ENCODE measurements at regions not wholly inside any gene's neighbourhood (a gene's known extent, or its start where the extent isn't known, plus 50 kb on each side); places are given as distances from the start of the nearest gene placed in this dataset.

- TF ChIP-seq CTCF (conservative IDR thresholded peaks at IDR 0.05; ENCODE audit: low read depth, low read length): no peak
- no peak for DNase-seq (ENCODE audit: low read depth)
Measured at GRCh38 chr2:48900321-48901014, 144.9 kb upstream of the LHCGR start.

GRCh38 chr2:48896870-48897269 lies 141.3 kb upstream of the LHCGR start:
- DNase-seq (ENCODE audit: low read depth): no peak
- no peak overlapping the region for H3K4me3 ChIP-seq (ENCODE audit: low read length)
- no peak for TF ChIP-seq CTCF (conservative IDR thresholded peaks at IDR 0.05; ENCODE audit: low read depth, low read length)

More at GRCh38 chr2:48900321-48901014, 144.9 kb upstream of the LHCGR start:
- no peak overlapping the region for H3K4me3 ChIP-seq (ENCODE audit: low read length)

GRCh38 chr2:48890454-48891131 lies 135.1 kb upstream of the LHCGR start:
- DNase-seq (ENCODE audit: low read depth): no peak
- TF ChIP-seq CTCF (conservative IDR thresholded peaks at IDR 0.05; ENCODE audit: low read depth, low read length): no peak
- no peak overlapping the region for H3K4me3 ChIP-seq (ENCODE audit: low read length)

- DNase-seq (ENCODE audit: low read depth): no peak
- TF ChIP-seq CTCF (conservative IDR thresholded peaks at IDR 0.05; ENCODE audit: low read depth, low read length): no peak
- no peak overlapping the region for H3K4me3 ChIP-seq (ENCODE audit: low read length)
Measured at GRCh38 chr2:48888066-48888465, 132.5 kb upstream of the LHCGR start.

- TF ChIP-seq CTCF (conservative IDR thresholded peaks at IDR 0.05; ENCODE audit: low read depth, low read length): no peak
- no peak for DNase-seq (ENCODE audit: low read depth)
- no peak overlapping the region for H3K4me3 ChIP-seq (ENCODE audit: low read length)
Measured at GRCh38 chr2:48886919-48887318, 131.4 kb upstream of the LHCGR start.

- TF ChIP-seq CTCF (conservative IDR thresholded peaks at IDR 0.05; ENCODE audit: low read depth, low read length): no peak
- DNase-seq (ENCODE audit: low read depth): no peak
- H3K4me3 ChIP-seq (ENCODE audit: low read length): no peak overlapping the region
Measured at GRCh38 chr2:48885841-48886240, 130.3 kb upstream of the LHCGR start.

GRCh38 chr2:48883661-48884060 lies 128.1 kb upstream of the LHCGR start:
- TF ChIP-seq CTCF (conservative IDR thresholded peaks at IDR 0.05; ENCODE audit: low read depth, low read length): no peak
- no peak overlapping the region for H3K4me3 ChIP-seq (ENCODE audit: low read length)
- DNase-seq (ENCODE audit: low read depth): peak; percentile 2
